ENCODE measurements at regions not wholly inside any gene's neighbourhood (a gene's known extent, or its start where the extent isn't known, plus 50 kb on each side); places are given as distances from the start of the nearest gene placed in this dataset.

DNA sequence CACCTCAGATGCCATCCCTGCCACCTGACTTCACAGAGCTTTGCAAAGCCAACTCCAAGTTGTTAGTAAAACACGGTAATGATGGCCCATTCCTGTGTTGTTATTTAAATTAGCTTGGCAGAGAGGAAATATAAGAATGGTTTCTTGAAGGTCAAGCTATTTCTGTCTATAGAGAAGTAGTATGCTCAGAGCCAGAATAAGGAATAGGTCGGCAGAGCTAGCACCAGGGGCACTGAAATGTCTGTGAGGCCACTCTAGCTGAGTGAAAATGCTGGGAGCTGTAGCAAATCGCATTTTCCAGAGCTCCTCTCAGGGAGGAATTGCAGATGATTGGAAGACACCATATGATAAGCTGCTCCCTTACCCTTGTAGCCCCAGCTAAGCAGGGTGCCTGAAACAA, 615.4 kb upstream of the NR3C2 start:
- no peak for TF ChIP-seq POLR2A (IDR thresholded peaks at IDR 0.05)
- TF ChIP-seq, protein P1, sequence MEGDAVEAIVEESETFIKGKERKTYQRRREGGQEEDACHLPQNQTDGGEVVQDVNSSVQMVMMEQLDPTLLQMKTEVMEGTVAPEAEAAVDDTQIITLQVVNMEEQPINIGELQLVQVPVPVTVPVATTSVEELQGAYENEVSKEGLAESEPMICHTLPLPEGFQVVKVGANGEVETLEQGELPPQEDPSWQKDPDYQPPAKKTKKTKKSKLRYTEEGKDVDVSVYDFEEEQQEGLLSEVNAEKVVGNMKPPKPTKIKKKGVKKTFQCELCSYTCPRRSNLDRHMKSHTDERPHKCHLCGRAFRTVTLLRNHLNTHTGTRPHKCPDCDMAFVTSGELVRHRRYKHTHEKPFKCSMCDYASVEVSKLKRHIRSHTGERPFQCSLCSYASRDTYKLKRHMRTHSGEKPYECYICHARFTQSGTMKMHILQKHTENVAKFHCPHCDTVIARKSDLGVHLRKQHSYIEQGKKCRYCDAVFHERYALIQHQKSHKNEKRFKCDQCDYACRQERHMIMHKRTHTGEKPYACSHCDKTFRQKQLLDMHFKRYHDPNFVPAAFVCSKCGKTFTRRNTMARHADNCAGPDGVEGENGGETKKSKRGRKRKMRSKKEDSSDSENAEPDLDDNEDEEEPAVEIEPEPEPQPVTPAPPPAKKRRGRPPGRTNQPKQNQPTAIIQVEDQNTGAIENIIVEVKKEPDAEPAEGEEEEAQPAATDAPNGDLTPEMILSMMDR (IDR thresholded peaks at IDR 0.05): no peak
